Lower lobe of right lung (tissue), 2 donors: ENCODE measurements at regions not wholly inside any gene's neighbourhood (a gene's known extent, or its start where the extent isn't known, plus 50 kb on each side); places are given as distances from the start of the nearest gene placed in this dataset.
"Not testable (repeated sequence)": the region's sequence is repeated elsewhere in the genome, so short reads cannot be mapped to it uniquely, and the experiment has no call there.

Experiments used
- ATAC-seq, 2 donors: fragments of 200-7000 bp; cut with Tn5 transposase; one replicate each; pipeline ENCODE4 v1.9.1; 2020 to 2022; ENCODE audit warnings: mild to moderate bottlenecking in 2 of 2, moderate library complexity in 2 of 2
- DNase-seq: peaks from one replicate; pipeline ENCODE4 v3.0.0-alpha.2; 2020
- H3K27ac ChIP-seq: fragments of 200-600 bp; one replicate; pipeline ENCODE4 v1.8.0; 2022
- H3K27me3 ChIP-seq: fragments of 200-600 bp; one replicate; pipeline ENCODE4 v1.8.0; 2022; ENCODE audit warnings: low read depth
- H3K36me3 ChIP-seq: fragments of 200-600 bp; one replicate; pipeline ENCODE4 v1.8.0; 2022; ENCODE audit warnings: mild to moderate bottlenecking
- H3K4me1 ChIP-seq: fragments of 200-600 bp; one replicate; pipeline ENCODE4 v1.8.0; 2022
- H3K4me3 ChIP-seq: fragments of 200-600 bp; one replicate; pipeline ENCODE4 v1.8.0; 2022; ENCODE audit warnings: mild to moderate bottlenecking
- H3K9me3 ChIP-seq: fragments of 200-600 bp; one replicate; pipeline ENCODE4 v1.8.0; 2022
- CTCF ChIP-seq: fragments of 200-600 bp; IDR thresholded peaks from one replicate; pipeline ENCODE4 v1.8.0; 2022; ENCODE audit warnings: antibody characterized with exemption, mild to moderate bottlenecking
- intact Hi-C: fragments of 100-400 bp; cut with DNase I; formaldehyde crosslinking; loops from one replicate; pipeline ENCODE4 v1.11.0; 2022
- donor health status: DM: no; HTN: yes; CAD: no; lungs with severe emphysema.

- H3K36me3 ChIP-seq: no peaks in the 10 kb centered on the region
- no peak overlapping the region for H3K27ac ChIP-seq
- DNase-seq (no peak), ATAC-seq (no peak)
- no peaks in the 10 kb centered on the region for H3K9me3 ChIP-seq
- intact Hi-C loops: no loop called here
- H3K4me1 ChIP-seq: no peaks in the 10 kb centered on the region
- H3K27me3 ChIP-seq: no peaks in the 10 kb centered on the region
- TF ChIP-seq CTCF: no peak
- no peak overlapping the region for H3K4me3 ChIP-seq
Observed at GRCh38 chr3:81197386-81197785, 564.1 kb downstream of the GBE1 start.

DNA sequence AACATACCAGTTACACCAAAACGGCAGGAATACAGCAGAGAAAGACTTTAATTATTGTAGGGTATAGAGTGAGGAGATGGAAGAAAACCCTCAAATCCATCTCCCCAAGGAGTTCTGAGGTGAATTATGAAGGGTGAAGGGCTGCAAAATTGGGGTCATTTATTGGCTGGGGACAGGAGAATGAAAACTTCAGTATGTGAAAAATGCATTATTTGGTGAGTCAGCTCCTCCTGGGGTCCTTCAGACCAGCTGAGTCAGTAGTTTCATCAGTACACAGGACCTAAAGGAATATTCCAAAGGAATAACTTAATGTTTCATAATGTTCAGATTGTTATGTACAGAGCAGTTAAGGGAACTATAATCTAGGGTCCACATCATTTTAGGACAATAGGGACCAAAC lies 566.0 kb downstream of the GBE1 start:
- DNase-seq: no peak
- H3K4me3 ChIP-seq: no peak overlapping the region
- H3K27ac ChIP-seq: no peak overlapping the region
- no peaks in the 10 kb centered on the region for H3K4me1 ChIP-seq
- H3K27me3 ChIP-seq: no peaks in the 10 kb centered on the region
- H3K36me3 ChIP-seq: no peaks in the 10 kb centered on the region
- no peak for ATAC-seq
- no peaks in the 10 kb centered on the region for H3K9me3 ChIP-seq
- intact Hi-C loops: no loop called here
- no peak for TF ChIP-seq CTCF

DNA sequence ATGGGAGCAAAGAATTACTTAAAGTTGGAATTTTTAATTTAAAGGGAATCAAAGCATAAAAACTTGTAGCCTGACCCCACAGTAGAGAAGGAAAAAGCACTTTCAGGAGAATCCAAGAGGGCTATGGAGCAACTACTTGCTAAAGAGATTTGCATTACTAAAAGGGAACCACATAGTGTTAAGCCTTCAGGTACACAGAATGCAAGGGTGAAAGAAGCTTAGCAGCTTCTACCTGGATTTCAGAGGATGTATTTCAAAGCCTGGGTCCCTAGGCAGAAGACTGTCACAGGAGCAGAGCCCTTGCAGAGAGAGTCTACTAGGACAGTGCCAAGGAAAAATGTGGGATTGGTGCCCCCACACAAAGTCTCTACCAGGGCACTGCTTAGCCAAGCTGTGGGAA lies 575.0 kb downstream of the GBE1 start:
- H3K36me3 ChIP-seq: no peaks in the 10 kb centered on the region

DNA sequence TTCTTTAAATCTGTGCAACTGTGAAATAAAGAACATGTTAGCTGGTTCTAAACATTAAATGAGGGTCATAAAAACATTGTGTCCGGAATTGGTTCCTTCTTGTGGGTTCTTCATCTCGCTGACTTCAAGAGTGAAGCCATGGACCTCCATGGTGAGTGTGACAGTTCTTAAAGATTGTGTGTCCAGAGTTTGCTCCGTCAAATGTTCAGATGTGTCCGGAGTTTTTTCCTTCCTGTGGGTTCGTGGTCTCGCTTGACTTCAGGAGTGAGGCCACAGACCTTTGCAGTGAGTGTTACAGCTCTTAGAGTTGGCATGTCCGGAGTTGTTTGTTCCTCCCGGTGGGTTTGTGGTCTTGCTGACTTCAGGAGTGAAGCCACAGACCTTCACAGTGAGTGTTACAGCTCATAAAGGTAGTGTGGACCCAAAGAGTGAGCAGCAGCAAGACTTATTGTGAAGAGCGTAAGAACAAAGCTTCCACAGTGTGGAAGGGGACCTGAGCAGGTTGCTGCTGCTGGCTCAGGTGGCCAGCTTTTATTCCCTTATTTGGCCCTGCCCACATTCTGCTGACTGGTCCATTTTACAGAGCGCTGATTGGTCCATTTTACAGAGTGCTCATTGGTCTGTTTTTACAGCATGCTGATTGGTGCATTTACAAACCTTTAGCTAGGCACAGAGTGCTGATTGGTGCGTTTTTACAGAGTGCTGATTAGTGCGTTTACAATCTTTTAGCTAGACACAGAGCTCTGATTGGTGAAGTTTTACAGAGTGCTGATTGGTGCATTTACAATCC lies 579.2 kb downstream of the GBE1 start:
- H3K4me1 ChIP-seq, H3K27ac ChIP-seq, H3K4me3 ChIP-seq, H3K27me3 ChIP-seq, DNase-seq, ATAC-seq, H3K9me3 ChIP-seq, intact Hi-C loops, H3K36me3 ChIP-seq: not testable (repeated sequence)

More for the DNA sequence above, 575.0 kb downstream of the GBE1 start:
- Histone ChIP-seq H3K27ac (no peak overlapping the region), H3K9me3 (peaks cover 3% of the 10 kb centered on the region), H3K4me3 (no peak overlapping the region), H3K4me1 (no peaks in the 10 kb centered on the region), H3K27me3 (no peaks in the 10 kb centered on the region)
- DNase-seq (no peak), ATAC-seq (no peak)
- intact Hi-C loops: no loop called here
- TF ChIP-seq CTCF: no peak

DNA sequence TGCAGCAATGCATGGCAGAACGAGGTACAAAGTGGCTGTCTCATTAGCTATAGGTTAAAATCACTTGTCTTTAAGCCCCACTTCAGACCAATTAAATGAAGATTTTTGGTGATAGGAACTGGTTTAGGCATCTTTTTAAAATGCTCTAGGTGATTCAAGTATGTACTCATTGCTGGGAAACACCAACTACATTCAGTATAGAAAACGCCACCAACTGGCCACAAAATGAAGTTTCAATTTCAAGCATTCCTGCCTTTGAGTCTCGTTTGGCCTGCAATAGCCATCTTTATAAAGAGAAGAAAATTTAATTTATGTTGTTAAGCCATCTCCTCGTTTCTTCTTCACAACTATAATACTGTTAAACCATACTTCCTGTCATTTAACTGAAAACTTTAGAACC lies 587.9 kb downstream of the GBE1 start:
- H3K36me3 ChIP-seq: no peaks in the 10 kb centered on the region
- intact Hi-C loops: no loop called here
- H3K4me1 ChIP-seq: no peaks in the 10 kb centered on the region
- H3K4me3 ChIP-seq: no peak overlapping the region
- H3K27me3 ChIP-seq: no peaks in the 10 kb centered on the region
- no peaks in the 10 kb centered on the region for H3K9me3 ChIP-seq
- no peak overlapping the region for H3K27ac ChIP-seq
- DNase-seq (no peak), ATAC-seq (no peak)
- no peak for TF ChIP-seq CTCF

DNA sequence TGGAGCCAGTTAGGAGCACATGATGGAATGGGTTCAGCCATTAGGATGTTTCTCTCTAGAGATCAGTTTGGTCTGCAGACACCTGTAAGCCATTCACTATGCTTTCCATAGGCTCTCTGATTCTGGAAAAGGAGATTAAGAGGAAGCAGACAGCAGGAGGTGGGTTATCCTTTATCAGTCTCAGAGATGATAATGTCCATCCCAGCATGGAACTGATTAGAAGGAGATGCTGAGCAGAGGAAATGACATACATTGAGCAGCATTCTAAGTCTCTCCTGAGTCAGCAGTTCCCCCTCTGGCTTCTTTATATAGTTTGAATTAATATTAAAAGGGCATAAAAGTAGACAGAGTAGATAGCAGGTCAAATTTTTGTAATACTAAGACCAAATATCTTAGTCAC lies 591.1 kb downstream of the GBE1 start:
- intact Hi-C loops: no loop called here
- ATAC-seq: no peak
- no peak for DNase-seq
- Histone ChIP-seq H3K4me3 (no peak overlapping the region), H3K9me3 (no peaks in the 10 kb centered on the region), H3K4me1 (no peaks in the 10 kb centered on the region), H3K27ac (no peak overlapping the region), H3K27me3 (no peaks in the 10 kb centered on the region), H3K36me3 (no peaks in the 10 kb centered on the region)
- TF ChIP-seq CTCF: no peak
